Activated CD4-positive, alpha-beta T cell treated with anti-CD3 and anti-CD28 coated beads for 4 hours (primary cell): ENCODE measurements at regions not wholly inside any gene's neighbourhood (a gene's known extent, or its start where the extent isn't known, plus 50 kb on each side); places are given as distances from the start of the nearest gene placed in this dataset.
"Not testable (repeated sequence)": the region's sequence is repeated elsewhere in the genome, so short reads cannot be mapped to it uniquely, and the experiment has no call there.

Experiments
- DNase-seq, 2 donors: peaks; one replicate each; pipeline ENCODE4 v3.0.0-alpha.2; 2020

- no peak for DNase-seq
These were observed 1493.5 kb upstream of the DEFB115 start for GRCh38 chr20:29763821-29764511.

- DNase-seq, result peak in 1 of 2 donors; percentile 14
These were observed 1492.4 kb upstream of the DEFB115 start for GRCh38 chr20:29764922-29765610.

GRCh38 chr20:29778033-29778432 is 1479.4 kb upstream of the DEFB115 start:
- DNase-seq, result not testable (repeated sequence)

- not testable (repeated sequence) for DNase-seq
These were observed 1476.2 kb upstream of the DEFB115 start for GRCh38 chr20:29781217-29781616.

GRCh38 chr20:29781891-29782290 is 1475.6 kb upstream of the DEFB115 start:
- DNase-seq, result not testable (repeated sequence)

- not testable (repeated sequence) for DNase-seq
These were observed 1470.0 kb upstream of the DEFB115 start for GRCh38 chr20:29787456-29787855.

GRCh38 chr20:29790510-29790909 is 1467.0 kb upstream of the DEFB115 start:
- DNase-seq, result no peak

- not testable (repeated sequence) for DNase-seq
These were observed 1426.0 kb upstream of the DEFB115 start for GRCh38 chr20:29831508-29831907.

GRCh38 chr20:29868014-29868413 is 1389.5 kb upstream of the DEFB115 start:
- DNase-seq, result not testable (repeated sequence)

- DNase-seq, result not testable (repeated sequence)
These were observed 1388.8 kb upstream of the DEFB115 start for GRCh38 chr20:29868688-29869087.

GRCh38 chr20:29871816-29872215 is 1385.6 kb upstream of the DEFB115 start:
- DNase-seq, result not testable (repeated sequence)

- DNase-seq, result peak in 1 of 2 donors; percentile 30
These were observed 1383.5 kb upstream of the DEFB115 start for GRCh38 chr20:29873946-29874345.

- DNase-seq, result no peak
These were observed 1382.8 kb upstream of the DEFB115 start for GRCh38 chr20:29874476-29875202.

GRCh38 chr20:29875321-29876083 is 1382.0 kb upstream of the DEFB115 start:
- not testable (repeated sequence) for DNase-seq

GRCh38 chr20:29876084-29876910 is 1381.2 kb upstream of the DEFB115 start:
- DNase-seq, result not testable (repeated sequence)

GRCh38 chr20:29876911-29877285 is 1380.6 kb upstream of the DEFB115 start:
- no peak for DNase-seq

- DNase-seq, result not testable (repeated sequence)
These were observed 1379.8 kb upstream of the DEFB115 start for GRCh38 chr20:29877411-29878280.

- no peak for DNase-seq
These were observed 1379.2 kb upstream of the DEFB115 start for GRCh38 chr20:29878281-29878741.

GRCh38 chr20:29878777-29879442 is 1378.6 kb upstream of the DEFB115 start:
- no peak for DNase-seq

GRCh38 chr20:29881107-29881506 is 1376.4 kb upstream of the DEFB115 start:
- not testable (repeated sequence) for DNase-seq
